NCI-H2029 (cell line): ENCODE measurements at regions not wholly inside any gene's neighbourhood (a gene's known extent, or its start where the extent isn't known, plus 50 kb on each side); places are given as distances from the start of the nearest gene placed in this dataset.
A peak's percentile ranks its signal among the peaks of the same experiment; 100 is the strongest.
"Not testable (repeated sequence)": the region's sequence is repeated elsewhere in the genome, so short reads cannot be mapped to it uniquely, and the experiment has no call there.

Experiments used
- DNase-seq: peaks from one replicate; lab custom pipeline; 2025; lab: John Stamatoyannopoulos, UW

DNA sequence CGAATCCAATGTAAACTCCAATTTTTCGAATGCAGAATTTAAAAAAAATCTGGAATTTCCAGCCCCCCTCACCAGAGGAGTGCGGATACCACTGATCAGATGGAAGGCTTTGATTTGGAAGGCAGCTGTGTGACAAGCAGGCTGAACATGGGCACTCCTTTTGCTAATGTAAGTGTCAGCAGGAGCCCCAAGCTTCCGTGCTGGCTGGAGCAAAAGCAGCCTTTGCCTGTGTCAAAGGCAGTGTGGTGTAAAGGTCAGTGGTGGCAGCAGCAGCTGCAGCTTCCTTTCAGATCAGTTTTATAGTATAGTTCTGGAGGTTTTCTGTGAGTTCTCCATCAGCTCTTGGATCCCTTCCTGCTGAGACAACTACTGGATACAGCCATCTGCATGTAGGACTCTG is 259.9 kb downstream of the CTH start:
- no peak for DNase-seq

DNA sequence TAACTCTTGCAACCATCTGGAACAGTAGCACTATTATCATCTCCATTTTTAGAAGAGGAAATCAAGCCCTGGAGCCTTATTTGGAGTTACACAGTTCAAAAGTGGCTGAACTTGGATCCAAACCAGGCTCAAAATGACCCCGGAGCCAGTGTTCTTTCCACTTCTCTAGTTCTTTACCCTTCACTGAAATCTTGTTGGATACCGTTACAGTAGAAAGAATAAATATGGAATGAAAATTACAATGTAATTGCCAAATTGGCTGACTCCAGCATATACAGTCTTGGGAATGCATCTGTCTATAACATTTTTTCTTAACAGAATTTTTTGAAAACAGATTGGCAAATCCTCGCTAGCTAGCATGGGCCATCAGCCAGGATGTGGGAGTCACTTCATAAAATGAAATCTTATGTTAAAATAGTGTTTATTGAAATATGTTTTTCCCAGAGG is 261.4 kb downstream of the CTH start:
- DNase-seq, result no peak

DNA sequence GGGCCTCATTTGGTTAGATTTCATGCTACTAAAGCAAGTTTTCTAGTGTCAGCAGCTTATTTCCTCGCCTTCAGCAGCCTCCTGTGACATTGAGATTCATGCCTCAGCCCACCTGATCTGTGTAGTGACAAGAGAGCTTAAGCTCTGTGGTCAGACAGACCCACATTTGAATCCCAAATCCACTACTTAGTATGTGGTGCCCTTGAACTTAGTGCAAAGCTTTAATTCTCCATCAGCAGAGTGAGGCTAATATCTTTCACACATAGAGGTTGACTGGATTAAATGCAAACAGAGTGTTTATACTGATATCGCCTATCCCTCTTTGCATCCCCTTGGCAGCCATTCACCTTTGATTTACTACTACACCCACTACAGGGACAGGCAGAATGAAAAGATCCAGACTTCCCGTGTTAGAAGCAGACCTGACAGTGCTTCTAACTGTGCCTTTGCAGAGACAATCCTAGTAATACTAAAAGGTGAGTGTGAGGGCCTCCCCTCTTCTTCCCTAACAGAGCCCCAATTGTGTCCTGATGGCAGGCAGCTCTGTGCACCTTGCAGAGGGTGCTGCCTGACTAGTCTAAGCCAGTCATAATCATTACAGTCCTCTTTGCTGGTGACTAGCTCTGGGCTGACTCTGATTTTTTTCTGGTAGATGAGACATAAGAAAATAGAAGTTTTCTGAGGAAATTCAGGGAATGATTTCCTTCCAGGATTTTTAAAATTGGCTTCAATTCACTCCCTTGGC is 264.0 kb downstream of the CTH start:
- DNase-seq, result no peak

DNA sequence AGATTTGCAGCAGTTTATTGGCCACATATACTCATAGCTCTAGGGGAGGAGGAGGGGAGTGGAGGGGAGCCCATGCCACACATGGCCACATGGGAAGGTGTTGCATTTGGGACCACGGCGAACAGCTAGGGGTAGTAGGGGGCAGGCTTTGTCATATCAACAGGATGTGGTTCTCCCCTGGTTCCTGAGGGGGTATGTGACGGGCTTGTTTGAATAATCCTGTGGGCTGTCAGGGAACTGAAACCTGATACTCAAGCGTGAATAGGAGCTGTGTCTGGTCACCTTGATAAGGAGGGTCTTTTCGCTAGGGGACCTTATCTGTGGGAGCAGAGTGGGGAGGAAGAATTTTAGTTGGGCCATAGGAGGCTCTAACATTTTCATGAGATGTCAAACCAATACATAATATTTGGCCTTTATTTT is 264.7 kb downstream of the CTH start:
- no peak for DNase-seq

DNA sequence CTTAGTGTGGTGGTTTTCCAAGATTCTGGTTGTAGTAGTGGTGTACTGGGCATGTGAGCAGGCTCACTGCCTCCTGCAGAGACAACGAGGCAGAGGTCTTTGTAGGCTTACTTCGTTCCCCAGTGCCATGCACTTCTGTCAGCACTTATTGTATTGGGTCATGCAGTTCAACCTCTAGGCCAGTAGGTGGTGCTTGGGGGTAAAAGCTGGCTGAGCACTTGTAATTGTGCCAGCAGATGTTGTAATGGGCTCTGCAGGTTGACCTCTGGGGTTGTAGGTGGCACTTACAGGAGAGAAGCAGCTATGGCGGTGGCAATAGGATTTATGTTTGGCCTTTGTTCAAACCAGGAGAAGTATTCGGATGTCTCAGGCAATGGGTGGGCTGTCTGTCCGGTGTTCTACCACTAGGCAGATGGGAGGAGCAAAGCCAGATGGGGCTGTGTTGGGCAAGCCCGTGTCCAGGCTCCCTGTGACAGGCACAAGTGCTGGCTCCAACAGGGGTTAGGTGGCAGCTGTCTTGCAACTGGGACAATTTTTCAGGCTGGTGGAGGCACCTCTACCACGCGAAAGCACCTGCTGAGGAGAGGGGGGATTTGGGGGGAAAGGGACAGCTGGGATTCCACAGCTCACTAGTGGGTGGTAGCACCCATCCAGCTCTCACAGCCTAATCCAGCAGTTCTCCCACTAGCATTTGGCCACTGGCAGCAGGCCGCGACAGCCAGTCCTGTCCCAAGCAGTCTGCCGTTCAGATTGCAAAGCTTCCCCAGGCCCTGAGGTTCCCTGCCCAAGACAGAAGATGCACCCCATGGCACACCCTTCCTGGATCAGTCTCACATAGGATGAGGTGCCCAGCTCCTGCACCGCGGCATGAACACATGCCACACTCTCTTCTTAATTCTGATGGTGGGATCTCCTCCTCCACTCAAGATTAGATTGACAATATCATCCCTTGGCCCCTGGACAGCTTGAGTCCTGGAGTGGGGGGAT is 274.5 kb downstream of the CTH start:
- peak; percentile 56 for DNase-seq

DNA sequence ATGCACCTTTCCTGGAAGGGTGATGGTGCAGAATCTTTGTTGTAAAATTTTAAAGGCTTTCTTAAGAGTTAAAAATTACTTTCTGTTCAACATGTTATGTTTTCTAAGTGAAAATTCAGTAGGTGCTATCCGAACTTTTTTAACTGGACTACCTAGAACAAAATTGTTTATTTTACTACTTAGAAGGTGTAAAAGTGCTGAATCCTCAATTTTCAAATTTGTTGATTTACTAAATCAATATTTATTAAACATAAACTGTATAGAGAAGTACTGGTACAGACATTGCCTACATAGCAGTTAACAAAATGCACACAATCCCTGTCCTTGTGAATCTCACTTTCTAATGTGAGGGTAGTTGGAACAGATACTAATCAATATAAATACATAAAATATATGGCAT is 277.5 kb downstream of the CTH start:
- DNase-seq, result no peak

DNA sequence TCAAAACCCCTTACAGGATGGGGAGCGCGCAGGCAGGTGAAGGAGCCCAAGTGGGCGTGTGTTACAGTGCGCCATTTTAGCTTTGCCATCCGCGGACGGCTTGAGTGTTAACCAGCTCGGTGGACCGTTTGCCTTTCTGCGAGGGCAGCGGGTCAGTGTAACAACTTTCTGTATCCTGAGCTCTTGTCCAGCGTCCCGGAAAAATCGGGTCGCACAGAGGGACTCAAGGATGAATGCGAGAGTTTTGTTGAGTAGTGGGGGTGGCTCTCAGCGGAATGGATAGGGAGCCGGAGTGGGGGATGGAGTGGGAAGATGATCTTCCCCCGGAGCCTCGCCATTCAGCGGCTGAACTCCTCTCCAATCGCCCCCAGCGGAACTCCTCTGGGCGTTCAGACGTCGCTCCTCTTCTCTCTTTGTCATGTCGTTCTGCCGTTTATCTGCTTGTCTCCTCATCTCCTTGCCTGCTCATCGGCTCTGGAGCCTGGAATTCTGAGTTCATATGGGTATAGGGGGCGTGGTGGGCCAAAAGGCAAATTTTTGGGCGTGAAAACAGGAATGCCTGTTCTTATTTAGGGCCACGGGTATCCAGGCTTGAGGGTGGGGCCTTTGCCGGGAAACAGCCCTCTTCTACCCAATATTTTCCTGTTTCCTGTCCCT is 295.4 kb downstream of the CTH start:
- DNase-seq, result no peak

DNA sequence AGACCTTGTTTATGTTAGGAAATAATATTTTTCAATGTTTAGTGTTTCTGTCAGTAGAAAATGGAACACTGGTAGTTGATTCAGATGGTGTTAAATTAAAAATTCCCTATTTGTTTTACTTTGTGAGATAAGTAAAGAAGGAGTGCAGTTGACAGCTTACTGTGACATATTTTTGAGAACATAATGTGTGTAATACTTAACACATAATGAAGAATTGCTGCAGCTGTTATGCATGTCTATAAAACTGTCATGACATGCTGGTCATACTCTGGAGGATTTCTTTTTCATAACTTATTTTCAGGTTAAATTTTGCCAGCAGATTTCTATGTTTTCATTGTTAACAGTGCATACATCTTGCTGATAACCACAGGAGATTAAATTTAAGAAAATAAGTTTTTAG is 296.1 kb downstream of the CTH start:
- no peak for DNase-seq

DNA sequence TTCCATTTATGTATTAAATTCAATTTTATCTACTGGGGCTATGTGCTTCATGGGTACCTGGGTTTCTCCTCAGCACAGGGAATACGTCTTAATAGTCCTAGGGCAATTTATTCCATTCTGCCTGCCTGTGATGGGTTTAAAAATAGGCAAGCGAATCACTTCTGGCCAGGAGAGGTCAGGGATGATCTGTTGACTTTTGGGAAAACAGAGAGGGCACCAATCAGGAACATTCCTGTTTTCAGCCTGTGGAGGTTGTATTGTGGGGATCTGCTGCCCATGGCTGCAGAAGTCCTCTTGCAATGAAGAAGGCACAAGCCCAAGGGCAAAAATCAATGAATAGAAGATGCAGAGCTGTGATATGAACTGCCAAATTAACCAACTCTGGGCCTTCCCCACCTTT is 303.1 kb downstream of the CTH start:
- no peak for DNase-seq

DNA sequence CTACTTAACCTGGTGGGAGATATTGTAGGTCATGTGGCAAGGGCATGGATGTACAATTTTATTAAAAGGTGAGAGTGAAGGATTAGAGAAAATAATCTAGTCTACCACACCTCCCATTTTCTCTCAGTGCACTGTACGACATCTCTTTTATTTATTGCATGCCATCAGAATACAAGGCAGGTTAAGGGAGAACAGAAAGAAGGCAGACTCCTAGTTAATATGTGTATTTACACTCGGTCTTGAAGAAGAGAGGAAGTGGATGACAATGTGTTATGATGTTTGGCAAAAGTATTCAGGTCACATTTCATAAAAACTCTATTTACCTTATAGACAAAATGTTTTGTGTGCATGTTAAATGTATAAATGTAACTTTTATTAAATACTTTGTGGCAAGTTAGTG is 306.1 kb downstream of the CTH start:
- DNase-seq, result no peak

DNA sequence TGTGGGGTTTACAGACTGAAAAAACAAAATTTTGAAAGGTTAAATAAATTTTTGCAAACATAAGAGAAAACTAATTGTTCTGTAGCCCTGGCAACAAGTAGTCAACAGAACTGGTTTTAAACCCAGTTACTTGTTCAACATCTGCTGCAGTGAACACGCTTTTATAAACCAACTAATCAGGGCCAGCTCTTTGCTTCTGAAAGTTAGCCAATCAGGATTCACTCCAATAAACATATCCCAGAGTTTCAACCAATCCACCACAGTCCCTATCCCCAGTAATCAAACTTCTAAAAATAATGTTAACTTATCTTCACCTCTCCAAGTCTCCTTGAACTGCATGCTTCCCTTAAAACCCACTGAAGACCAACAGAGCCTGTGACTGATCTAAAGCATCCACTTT is 306.6 kb downstream of the CTH start:
- no peak for DNase-seq

DNA sequence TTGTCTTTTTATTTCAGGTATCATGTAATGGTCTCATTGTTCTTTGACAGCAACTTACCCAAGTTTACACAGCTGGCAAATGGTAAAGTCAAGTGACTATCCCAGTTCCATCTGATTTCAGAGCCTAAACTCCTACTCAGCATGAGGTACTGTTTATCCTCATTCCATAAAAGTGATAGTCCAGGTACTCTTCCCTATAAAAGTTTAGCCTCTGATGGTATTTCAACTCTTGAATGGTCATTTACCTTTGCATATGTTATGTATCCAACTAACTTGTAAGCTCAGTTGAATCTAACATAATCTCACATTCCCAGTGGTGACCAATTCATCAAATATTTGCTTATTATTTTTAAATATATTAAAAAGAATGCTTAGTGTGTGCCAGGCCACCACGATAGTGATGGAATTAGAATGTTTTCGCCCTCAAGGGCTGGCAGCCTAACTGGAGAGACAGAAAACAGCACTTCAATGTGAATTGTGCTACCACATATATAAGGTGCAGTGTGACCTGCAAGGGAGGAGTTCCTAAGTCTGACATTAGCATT is 307.1 kb downstream of the CTH start:
- DNase-seq, result no peak

DNA sequence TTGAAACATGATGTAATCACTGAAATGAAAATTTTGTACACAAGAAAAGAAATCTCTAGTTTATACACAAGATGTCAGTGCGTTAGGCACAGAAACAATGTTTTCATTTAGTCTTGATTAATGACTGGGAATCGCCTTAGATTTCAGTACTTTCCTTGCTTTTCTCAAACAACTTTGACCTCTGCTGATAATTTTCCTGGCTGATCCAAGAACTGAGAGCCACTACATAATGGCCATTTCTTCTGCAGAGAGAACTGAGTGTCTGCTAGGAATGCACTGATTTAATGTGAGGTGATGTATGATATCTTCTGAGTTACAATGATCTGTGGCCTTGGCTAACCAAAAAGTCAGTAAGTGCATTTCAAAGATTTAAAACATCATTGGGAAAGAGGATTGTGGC is 308.1 kb downstream of the CTH start:
- DNase-seq, result no peak

DNA sequence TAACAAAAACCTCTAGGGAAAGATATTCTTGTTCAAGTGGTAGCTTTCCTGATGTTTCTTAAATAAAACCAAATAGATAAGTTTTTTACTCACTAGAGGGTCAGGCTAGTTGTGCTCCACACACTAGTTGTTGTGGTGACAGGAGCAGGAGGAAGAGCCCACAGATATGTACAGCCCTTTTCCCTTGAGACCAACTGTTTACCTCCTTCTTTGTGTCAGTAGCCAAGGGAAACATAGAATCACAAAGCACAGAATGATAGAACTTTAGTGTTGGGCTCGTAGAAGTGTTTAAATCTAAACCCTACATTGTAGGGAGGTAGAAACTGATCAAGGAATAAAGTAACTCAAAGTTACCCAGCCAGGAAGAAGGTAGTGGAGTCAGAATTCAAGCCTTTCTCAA is 309.0 kb downstream of the CTH start:
- DNase-seq, result no peak

DNA sequence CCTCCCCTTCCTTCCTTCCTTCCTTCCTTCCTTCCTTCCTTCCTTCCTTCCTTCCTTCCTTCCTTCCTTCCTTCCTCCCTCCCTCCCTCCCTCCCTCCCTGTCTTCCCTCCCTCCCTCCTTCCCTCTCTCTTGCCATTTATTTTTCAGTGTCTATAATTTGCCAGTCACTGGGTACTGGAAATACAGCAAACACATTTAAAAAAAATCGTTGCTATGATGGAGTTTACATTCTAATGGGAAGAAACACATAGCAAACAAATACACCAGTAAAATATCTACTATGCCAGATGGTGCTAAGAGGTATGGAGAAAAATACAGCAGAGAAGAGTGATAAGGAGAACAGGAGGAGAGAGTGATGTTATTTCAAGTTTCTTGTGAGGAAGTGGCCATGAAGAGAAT is 309.5 kb downstream of the CTH start:
- DNase-seq, result no peak

DNA sequence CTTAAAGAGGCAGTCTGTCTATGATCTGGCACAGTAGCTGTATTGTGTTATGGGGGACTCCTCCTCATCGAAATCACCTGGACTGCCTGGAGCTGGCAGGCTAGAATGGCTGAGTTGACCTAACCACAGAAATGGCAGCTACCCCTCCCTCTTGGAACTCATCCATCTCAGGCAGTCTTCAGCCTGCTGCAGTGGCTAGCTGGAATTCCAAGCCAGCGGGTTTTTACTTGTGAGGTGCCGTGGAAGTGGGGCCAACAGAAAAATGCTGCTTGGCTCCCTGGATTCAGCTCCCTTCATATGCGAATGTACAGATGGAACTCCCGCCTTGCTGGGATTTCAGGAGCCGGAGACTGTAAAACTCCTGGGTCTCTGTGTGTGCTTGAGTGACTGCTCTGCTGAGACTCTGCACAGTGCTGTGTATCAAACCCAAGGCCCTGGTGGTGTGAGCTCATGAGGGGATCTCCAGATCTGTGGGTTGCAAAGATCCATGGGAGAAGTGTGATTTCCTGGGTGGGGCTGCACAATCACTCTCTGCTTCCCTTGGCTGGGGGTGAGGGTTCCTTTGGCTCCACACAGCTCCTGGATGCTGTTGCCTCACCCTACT is 316.9 kb downstream of the CTH start:
- no peak for DNase-seq

DNA sequence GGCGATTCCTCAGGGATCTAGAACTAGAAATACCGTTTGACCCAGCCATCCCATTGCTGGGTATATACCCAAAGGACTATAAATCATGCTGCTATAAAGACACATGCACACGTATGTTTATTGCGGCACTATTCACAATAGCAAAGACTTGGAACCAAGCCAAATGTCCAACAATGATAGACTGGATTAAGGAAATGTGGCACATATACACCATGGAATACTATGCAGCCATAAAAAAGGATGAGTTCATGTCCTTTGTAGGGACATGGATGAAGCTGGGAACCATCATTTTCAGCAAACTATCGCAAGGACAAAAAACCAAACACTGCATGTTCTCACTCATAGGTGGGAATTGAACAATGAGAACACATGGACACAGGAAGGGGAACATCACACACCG is 311.1 kb downstream of the PTGER3 start:
- not testable (repeated sequence) for DNase-seq

DNA sequence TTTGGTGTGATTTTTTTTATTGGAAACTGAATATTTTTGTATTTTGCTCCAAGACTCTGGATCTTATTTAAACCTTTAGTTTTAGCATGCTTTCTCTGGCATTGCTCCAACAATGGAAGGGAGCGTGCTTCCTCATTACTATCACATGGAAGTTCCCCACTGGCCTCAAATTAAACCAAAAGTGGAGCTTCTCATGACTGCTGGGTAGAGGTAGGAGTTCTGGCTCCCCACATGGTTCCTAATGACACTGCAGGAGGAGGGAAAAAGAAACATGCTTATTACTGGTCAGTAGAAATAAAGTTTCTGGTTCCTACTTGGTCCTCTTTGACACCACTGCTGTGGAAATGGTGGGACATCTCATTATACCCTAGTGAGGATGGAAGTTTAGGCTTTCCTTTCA is 310.5 kb downstream of the PTGER3 start:
- no peak for DNase-seq

DNA sequence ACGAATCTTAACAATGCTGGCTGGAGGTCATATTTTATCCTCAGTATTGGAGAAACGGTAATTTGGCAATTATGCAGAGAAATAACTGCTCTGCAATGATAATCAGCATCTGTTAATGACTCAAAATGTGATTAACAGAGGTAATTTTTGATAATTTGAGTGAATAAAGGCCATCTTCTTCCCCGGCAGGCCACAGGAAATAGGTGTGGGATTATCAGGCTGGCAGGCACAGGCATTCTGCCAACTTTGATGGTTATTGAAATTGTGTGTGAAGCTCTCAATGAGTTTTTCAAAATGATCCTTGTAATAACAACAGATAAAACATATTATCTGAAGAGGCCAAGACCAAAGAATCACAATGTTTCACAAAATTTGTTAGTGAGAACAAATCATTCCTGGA is 309.0 kb downstream of the PTGER3 start:
- no peak for DNase-seq

DNA sequence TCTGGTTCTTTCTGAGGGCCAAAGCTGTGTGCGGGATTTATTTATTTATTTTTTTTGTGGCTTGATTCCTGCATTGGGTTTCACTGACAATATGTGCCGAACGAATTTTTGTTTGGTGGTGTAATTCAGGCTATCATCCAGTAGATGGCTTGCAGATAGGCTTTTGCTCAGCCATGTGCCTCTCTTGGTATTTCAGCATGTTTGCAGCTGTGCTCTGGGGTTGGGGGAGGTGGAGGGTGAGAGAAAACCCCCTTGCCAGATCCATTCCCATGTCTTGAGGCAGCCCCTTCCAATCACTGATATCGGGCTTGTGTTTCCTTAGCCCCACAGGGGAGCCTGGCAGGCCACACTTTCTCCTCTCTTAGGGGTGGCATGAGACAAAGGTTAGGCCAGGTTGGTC is 302.4 kb downstream of the PTGER3 start:
- DNase-seq, result no peak

DNA sequence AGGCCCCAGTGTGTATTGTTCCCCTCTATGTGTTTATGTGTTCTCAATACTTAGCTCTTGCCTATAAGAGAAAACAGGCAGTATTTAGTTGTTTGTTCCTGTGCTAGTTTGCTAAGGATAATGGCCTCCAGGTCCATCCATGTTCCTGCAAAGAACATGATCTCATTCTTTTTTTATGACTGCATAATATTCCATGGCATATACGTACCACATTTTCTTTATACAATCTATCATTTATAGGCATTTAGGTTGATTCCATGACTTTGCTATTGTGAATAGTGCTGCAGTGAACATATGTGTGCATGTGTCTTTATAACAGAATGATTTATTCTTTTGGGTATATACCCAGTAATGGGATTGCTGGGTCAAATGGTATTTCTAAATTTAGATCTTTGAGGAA is 301.6 kb downstream of the PTGER3 start:
- DNase-seq, result not testable (repeated sequence)

DNA sequence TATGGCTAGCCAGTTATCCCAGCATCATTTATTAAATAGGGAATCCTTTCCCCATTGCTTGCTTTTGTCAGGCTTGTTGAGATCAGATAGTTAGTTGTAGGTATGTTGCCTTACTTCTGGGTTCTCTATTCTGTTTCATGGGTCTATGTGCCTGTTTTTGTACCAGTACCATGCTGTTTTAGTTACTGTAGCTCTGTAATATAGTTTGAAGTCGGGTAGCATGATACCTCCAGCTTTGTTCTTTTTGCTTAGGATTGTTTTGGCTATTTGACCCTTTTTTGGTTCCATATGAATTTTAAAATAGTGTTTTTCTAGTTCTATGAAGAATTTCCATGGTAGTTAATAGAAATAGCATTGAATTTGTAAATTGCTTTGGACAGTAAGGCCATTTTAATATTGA is 300.5 kb downstream of the PTGER3 start:
- not testable (repeated sequence) for DNase-seq
